Activated T-helper 1 cell treated with anti-CD3 and anti-CD28 coated beads, Interleukin-2, amount 50 U/mL, for 16 hours (primary cell): ENCODE measurements at regions not wholly inside any gene's neighbourhood (a gene's known extent, or its start where the extent isn't known, plus 50 kb on each side); places are given as distances from the start of the nearest gene placed in this dataset.
"Not testable (repeated sequence)": the region's sequence is repeated elsewhere in the genome, so short reads cannot be mapped to it uniquely, and the experiment has no call there.

Experiments
- DNase-seq, 2 donors: peaks; one replicate each; pipeline ENCODE4 v3.0.0-alpha.2; 2020; ENCODE audit warnings: low read depth in 1 of 2, low spot score in 1 of 2

DNA sequence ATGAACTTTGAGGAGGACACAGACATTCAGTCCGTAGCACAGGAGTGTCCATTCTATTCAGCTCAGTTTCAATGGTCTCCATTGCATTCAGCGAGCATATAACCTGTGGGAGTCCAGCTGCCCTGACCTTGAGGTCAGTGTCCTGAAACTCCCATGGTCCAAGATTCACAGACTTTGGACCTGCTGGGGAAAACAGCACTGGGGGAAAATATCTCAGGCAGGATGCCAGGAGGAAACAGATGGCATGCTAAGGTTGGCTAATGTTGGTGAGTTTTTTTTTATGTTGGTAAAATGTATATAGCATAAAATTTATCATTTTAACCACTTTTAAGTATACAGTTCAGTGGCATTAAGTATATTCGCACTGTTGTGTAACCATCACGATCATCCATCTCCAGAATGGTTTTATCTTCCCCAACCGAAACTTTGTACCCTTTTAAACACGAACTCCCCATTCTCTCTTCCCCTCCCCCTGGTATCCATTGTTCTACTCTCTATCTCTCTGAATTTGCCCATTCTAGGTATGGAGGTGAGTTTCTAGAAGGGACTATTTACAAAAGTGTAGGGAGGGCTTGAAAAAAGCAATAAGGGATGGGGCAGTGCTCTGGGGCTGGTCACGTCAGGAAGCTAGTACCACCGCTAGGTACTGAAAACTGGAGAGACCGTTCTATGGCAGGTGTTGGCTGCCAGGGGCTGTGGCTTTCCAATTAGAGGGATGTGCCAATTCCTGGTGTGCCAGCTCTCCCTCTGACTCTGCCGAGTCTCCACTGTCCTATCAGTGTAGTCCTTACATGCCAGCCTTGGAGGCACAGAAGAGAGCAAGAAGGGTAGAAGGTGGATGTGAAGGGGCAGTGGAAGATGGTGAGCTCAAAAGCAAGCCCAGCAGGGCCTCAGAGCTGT, 85.3 kb downstream of the FOXD2 start:
- DNase-seq, result no peak

DNA sequence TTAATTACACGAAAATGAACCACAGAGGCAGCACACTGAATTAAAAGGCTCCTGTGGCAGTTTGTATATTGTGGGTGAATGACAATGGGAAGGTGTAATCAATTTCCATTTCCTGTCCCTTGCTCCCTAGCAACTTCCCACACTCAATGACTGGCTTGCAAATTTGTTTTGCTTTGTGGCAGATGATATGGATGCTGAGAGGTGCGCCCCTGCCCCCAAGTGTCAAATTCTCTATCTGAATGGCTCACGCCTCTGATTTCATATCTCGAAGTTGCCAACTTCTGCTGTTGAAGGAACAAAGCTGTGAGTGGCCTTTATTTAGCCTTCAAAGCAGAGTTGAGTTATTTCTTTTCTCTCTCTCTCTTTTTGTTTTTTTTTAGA, 86.0 kb downstream of the FOXD2 start:
- DNase-seq, result no peak

DNA sequence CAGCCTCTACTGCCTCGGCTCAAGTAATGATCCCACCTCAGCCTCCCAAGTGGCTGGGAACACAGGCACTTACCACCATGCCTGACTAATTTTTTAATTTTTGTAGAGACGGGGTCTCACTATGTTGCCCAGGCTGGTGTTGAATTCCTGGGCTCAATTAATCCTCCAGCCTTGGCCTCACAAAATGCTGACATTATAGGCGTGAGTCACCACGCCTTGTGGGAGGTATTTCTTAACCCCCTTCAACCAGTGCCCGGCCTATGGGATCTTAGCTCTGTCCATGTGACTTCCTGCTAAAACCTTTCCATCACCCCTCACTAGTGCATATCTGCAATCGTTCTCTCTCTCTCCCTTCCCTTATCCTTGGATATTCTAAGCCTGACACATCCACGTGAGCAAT, 86.4 kb downstream of the FOXD2 start:
- no peak for DNase-seq

DNA sequence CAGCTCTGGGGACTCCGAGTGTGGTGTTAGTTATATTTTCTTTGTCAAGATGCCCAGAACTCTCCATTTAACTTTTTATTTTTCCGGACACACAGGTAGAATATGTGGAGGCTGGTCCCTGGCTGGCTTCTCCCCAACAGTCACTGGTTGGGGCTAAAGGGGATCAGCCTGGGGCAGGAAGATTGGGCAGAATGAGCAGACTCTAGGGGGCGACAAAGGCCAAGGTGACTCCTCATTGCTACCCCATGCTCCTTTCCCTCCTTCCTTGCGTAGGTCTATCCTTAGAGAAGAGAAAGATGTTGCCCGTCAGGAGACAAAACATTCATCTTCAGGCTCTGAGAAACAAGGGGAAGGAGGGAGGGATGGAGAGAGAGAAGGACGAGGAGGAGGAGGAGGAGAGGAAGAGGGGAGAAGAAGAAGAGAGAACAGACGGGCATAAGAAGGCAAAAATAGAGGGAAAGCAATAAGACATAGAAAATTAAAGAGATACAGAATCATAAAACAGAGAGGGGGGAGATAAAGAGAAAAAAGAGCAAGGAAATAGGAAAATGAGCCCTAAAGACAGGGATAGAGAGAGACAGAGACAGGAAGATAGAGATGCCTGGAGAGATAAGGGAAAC, 89.9 kb downstream of the FOXD2 start:
- no peak for DNase-seq

DNA sequence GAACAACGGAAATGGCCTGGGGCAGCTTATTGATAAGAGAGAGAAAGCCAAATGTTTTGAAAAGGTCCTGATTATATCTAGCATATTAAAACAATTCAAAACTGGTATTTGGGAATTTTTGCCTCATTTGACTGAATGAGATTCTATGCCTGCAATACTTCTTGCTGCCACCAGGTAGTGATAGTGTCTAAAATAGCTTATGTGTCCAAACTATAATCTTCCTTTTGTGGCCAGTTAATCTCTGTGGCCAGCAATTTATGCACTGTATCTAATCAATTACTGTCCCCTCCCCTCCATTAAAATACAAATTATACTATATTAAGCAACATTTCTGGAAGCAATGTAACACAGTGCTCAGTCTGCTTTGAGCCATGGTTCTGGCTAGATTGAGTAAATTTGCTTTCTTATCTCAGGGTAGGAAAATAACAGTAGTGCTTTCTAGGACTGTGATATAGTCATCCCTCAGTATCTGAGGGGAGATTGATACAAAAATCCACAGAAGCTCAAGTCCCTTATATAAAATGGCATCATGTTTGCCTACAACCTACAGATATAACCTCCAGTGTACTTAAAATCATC, 91.8 kb downstream of the FOXD2 start:
- no peak for DNase-seq

DNA sequence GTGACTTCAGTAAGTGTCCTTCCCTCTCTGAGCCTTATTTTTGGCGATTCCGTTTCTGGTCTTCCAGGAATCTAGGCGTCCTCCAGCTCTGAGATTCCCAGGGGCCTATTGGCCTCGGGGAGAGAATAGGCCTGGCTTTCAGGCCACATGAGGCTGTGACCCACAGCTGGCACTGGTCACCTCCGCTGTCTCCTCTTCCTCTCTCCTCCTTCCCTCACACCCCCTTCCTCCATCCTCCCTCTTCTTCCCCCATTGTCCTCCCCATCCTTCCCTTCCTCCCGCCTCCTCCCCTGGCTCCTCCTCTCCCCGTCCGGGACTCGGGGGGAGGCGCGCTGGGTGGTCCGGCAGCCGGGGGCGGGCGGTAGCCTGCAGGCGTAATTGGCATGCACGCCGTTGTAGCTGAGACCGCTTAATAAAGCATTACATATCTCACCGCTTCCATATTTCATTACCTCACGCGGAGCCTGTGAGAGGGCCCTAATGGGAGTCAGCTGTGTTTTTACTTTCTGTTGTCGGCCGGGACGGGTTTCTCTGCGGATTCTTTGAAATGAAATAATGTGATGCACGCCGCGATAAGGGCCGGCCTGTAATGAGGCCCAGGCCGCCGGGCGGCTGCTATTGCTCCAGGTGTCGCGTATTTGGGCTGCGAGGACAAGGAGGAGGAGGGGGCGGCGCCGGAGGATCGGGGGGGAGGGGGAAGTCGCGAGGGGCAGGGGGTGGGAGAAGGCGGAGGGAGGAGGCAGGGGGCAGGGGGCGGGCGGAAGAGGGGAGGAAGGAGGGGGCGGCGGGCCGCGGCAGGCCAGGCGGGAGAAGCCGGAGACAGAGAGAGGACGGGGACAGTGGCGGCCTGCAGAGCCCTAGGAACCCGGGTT, 95.3 kb downstream of the FOXD2 start:
- DNase-seq, result no peak

DNA sequence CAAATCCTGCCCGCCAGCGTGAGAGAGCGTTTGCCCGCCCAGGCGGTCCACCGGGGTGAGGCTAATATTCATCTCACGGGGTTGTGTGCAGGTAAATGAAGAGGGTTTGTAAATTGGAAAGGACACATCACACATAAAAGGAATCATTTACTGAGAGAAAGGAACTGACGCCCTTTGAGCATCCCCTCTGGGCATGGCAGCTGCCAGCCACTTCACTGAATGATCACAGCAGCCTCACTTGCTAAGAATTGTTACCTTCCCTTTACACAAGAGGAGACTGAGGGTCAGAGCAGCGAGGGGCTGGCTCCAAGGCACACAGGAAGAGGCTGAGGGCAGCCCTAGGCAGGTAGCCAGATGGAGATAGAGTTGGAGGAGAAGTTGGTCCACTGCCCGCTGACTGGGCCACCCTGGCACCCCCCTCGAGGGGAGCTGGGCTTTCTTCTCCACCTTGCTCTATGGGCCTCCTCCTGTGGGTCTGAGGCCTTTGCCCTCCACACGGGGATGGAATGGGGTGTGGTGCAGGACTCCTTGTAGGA, 96.0 kb downstream of the FOXD2 start:
- no peak for DNase-seq

DNA sequence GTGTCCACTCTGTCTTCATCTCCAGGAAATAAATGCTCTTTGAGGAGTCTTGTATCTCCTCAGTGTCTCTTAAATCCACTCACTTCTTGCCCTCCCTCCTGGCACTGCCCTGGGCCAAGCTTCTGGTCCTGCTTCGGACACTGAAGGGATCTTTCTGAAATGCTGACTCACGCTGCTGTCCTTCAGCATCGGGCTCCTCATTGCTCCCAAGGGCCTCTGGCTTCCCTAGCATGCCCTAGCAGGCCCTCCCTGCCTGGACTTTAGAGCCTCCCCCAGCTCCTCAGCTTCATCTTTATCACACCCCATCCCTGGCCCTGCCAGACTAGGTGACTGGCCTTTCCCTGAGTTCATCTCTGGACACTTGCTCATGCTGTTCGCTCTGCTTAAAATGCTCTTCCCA, 96.6 kb downstream of the FOXD2 start:
- no peak for DNase-seq

DNA sequence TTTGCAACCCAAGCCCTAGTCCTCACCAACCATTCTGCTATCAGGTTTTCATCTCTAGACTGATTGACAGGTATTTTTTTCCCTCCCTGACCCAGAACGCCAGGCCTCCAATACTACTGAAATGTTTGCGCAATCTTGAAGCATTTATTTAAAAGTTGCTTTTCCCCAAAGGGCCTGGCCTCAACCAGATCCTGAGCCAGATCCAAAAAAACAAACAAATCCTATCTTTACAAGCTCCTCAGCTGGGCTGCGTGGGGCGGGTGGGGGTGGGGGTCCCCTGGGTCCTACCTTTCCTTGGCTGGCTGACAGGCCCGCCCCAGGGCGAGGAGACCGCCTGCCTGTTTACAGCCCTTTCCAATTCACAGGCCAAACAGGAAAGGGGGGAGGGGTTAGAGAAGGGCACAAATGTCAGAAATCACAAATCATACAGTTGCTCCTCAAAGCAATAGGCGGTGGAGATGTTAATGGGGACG, 98.8 kb downstream of the FOXD2 start:
- DNase-seq, result no peak

DNA sequence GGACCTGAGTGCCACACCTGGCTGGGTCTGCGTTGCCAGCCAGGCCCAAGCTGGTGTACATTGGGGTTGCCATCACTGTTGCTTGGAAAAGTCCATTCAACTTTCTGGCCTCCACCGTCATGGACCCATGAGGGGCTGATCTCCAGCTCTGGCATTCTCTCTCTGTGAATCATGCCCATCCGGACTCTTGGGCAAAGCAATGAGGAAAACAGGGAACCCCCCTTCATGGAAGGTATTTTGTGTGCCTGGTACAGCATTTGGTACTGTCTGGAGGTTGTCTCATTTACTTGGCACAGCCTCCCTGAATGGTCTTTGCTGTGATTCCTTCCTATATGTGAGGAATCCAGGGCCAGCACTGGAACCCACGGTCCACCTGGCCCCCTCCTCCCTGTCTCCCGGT, 99.4 kb downstream of the FOXD2 start:
- DNase-seq, result no peak

DNA sequence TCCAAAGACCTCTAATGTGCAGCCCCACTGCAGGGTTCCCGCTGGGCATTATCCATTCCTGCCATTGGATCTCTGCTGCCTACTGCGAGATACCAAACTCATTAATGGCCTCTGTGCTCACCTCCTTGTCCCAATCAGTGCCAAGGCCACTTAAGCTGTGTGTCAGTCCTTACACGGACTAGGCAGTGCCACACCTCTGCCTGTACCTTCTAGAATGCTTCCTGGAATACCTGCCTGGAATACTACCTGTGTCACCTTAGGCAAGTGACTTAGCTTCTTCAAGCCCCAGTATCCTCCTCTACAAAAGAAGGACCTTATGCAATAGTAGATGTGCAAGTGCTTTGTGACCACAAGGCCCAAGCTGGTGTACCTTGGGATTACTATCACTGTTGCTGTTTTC, 100.1 kb downstream of the FOXD2 start:
- no peak for DNase-seq

DNA sequence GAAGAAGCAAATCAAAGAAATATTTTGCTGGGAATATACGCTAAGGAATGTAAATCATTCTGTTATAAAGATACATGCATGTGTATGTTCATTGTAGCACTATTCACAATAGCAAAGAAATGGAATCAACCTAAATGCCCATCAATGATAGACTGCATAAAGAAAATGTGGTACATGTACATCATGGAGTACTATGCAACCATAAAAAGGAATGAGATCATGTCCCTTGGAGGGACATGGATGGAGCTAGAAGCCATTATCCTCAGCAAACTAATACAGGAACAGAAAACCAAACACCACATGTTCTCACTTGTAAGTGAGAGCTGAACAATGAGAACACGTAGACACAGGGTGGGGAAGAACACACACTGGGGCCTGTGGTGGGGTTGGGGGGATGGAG, 100.7 kb downstream of the FOXD2 start:
- not testable (repeated sequence) for DNase-seq

DNA sequence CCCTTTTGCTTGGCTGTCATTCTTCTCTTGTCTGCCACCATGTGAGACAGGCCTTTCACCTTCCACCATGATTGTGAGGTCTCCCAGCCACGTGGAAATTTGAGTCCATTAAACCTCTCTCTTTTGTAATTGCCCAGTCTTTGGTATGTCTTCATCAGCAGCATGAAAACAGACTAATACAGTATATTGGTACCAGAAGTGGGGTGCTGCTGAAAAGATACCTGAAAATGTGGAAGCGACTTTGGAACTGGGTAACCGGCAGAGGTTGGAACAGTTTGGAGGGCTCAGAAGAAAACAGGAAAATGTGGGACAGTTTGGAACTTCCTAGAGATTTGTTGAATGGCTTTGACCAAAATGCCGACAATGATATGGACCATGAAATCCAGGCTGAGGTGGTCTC, 103.9 kb downstream of the FOXD2 start:
- DNase-seq, result not testable (repeated sequence)

DNA sequence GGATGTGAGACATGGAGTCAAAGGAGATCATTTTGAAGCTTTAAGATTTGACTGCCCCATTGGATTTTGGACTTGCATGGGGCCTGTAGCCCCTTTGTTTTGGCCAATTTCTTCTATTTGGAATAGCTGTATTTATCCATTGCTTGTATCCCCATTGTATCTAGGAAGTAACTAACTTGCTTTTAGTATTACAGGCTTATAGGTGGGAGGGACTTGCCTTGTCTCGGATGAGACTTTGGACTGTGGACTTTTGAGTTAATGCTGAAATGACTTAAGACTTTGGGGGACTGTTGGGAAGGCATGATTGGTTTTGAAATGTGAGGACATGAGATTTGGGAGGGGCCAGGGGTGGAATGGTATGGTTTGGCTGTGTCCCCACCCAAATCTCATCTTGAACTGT, 105.2 kb downstream of the FOXD2 start:
- DNase-seq, result not testable (repeated sequence)

DNA sequence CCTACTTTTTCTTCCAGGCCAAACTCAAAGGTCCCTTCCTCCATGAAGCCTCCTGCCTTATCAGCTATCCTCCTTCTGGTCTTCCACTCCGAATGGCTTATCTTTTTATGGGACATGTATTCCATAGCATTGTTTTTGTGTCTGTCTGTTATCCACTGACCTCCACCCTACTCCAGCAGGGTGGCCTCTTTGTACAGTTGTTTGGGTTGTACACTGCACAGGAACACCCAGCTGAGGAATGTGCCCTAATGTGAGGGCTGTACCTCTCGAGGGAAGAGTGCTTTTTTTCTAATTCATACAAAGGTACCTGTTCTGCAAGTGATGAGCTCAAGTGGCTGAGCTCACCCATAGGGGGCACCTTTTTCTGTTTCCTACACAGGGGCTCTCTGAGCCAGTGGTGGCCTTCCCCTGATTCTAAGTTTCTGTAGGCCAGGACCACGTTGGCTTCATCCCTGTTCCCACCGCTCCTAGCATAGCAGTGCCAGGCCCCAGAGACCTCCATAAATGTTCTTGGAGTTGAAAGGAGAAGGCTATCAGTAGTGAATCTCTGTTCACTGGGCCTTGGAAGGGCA, 108.2 kb downstream of the FOXD2 start:
- DNase-seq, result no peak

DNA sequence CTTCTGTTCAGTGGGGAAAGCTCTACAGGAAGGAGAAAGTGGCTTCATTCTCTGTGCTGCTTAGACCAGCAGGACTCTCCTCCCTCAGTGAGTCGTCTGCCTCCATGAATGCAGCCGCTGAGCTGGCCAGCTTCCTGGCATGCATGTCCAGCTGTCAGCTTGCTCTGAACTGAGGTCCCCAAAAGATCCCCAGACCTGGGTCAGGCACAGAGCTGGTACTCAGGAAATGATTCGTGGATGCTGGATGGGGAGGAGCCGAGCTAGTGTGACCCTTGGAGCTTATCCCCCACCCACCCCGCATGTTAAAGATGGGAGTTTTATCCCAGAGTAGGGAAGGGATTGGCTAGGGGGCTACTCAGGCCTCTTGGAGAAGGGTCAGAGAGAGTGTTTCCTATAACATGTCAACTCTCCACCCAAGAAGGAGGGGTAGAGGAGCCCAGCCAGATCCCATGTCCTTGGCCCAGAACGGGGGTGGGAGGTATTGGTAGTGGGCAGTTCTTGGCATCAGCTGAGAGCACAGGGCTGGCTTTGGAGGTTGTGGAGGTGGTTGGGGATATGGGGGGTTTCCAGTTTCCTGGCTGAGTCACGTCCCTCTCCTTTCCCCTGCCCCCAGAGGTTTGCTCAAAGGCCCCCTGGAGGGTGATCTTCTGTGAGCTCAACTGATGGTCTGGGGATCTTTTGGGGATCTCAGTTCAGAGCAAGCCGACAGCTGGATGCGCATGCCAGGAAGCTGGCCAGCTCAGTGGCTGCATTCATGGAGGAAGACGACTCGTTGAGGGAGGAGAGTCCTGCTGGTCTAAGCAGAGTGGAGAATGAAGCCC, 110.1 kb downstream of the FOXD2 start:
- no peak for DNase-seq

DNA sequence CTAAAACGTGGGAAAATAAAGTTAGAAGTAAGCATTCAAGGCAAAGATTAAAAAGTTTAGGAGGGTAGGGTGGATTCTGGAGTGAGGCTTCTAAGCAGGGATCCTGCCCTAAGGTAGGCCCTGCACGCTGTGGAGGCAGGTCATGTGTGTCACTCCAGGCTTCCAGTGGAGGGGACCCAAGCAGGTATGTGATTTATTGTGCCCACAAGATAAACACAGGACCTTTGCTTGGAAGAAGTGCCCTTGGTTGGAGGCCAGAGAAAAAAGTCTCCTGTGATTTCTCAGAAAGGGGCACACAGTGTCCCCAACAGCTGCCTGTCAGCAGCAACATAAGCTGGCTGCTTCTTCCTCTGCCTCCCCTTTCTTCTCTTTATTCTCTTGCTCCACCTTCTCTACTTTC, 110.8 kb downstream of the FOXD2 start:
- DNase-seq, result no peak

DNA sequence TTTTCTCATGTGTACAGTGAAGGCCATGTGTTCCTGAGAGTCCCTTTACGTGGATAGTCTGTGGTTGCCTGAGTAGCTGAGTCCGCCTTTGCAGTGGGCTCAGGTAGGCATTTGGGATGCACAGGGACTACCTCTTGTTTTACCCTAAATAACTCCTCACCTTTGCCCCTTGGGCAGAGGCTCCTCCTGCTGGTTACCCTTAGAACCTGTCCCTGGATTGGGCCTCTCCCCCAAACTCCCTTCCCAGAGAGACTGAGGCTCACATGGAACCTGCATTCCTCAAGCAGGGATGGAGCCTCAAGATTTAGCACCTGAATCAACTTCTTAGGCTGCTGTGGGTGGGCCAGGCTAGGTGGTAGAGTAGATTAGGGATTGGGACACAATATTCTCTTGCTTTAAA, 111.7 kb downstream of the FOXD2 start:
- no peak for DNase-seq

DNA sequence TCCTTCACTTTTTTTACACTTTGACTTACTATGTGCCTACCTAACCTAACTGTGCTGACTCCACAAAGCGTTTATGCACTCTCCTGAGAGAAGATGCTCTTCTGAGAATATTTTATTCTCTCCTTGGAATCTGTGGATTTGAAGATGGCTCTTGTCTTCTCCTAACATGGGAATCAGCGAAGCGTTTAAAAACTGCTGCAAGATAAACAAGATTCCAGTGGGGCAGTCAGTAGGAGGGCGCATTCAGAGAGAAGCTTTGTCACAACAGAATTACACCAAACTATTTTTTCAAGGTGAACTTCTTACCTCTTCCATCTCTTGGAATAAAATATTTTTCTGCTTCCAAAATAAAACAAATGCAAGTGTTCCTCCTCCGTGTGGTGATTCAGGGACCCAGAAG, 113.1 kb downstream of the FOXD2 start:
- DNase-seq, result no peak

DNA sequence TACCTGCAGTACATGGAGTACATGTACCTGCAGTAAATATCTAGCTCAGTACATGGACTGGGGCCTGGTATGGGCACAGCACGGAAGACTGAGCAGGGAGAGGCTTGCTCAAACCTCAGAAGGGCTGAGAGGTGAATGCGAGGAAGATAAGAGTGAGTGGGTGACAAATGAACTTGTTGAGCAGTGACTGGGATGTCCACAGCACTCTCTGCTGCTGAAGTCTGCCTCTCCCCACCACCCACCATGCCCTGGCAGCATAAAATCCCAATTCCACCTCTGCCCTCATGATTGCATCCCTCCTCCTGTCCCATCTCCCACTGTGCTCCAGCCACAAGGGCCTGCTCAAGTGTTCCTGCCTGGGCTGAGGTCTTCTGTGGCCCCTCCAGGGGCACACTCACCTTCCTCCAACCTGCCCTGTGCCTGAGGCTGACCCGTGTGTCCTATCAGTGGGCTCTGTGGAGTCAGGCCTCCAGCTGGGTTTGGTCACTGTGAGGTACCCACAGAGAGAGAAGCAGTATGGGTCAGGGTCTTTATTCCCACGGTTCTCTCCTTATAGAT, 114.2 kb downstream of the FOXD2 start:
- DNase-seq, result no peak
